HG02610 (cell line): ENCODE measurements at regions not wholly inside any gene's neighbourhood (a gene's known extent, or its start where the extent isn't known, plus 50 kb on each side); places are given as distances from the start of the nearest gene placed in this dataset.
"Not testable (repeated sequence)": the region's sequence is repeated elsewhere in the genome, so short reads cannot be mapped to it uniquely, and the experiment has no call there.

Experiments used
- ATAC-seq: cut with Tn5 transposase; IDR thresholded peaks from one replicate; pipeline ENCODE4 v1.9.1; 2021; ENCODE audit warnings: mild to moderate bottlenecking, moderate library complexity; ENCODE audit not compliant: unreplicated experiment

DNA sequence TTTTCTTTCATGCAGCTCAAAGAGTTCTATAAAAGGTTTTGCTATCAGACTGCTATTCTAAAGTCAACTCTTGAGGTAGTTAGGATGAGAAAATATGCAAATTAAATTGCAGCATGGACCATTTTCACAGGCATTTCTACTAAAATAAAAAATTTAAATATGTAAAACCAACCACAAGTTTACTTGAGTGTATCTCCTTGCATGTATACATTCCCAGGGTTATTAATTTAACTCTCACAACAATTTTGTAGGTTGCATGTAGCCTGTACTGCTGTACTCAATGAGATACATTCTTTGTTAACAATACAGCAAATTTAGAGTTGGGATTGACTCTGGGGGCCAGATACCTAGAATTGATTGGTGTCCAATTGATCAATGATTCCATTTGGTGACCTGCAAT is 265.8 kb downstream of the MED10 start:
- ATAC-seq = no peak

DNA sequence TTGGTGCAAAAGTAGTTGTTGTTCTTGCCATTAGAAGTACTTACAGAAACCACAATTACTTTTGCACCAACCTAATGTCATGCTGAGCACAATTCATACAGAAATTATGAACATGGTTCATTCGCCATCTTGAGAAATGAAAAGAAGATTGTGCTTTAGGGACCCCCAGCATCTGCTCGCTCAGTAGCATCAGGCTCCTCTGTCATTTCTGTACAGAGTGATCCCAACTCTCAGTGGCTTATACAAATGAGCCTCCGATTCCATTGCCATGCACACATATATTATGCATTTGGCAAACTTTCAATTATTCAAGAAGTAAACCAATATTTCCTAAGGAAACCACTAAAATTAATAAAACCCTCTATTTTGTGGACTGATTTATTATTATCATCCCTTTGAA is 266.2 kb downstream of the MED10 start:
- no peak for ATAC-seq

DNA sequence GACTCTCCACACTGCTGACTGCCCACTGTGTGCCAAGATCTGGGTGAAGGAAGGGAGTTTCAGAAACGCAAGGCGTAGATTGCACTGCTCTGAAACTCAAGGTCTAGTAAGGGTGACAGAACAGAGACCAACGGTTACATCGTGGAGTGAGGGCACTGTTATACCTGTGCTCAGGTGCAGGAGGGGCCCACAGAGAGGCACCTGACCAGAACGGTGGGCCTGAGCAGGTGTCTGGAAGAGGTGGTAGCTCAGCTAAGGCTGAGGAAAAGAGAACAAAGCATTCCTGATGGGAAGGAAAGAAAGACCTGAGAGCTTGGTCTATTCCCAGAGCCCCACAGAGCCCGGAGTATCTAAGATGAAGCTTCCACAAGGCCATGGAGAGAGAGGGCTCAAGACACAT is 267.2 kb downstream of the MED10 start:
- no peak for ATAC-seq

DNA sequence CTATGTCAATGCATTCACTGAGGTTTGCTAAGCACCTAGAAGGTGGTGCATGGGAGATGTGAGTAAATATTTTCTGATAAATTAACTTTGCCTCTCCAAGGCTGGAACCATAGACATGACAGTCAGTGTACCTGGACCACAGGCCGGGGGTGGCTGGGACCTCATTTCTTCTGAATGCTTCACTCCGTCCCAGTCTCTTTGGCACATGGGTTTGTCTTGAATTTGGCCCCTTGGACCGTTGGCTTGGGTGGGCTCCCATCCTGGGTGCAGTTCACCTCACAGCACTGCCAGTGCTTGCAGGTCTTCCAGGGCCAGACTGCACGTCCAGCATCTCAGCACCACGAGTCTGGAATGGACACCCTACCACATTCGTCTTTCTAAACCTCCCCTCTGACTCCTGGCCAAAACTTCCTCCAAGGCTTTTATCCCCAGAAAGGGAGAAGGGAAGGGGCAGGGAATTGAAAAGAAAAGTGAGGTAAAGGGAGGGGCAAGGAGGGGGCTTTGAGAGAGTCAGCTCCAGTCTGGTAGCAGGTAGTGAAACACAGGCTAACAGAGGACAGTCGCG is 267.8 kb downstream of the MED10 start:
- ATAC-seq = no peak

DNA sequence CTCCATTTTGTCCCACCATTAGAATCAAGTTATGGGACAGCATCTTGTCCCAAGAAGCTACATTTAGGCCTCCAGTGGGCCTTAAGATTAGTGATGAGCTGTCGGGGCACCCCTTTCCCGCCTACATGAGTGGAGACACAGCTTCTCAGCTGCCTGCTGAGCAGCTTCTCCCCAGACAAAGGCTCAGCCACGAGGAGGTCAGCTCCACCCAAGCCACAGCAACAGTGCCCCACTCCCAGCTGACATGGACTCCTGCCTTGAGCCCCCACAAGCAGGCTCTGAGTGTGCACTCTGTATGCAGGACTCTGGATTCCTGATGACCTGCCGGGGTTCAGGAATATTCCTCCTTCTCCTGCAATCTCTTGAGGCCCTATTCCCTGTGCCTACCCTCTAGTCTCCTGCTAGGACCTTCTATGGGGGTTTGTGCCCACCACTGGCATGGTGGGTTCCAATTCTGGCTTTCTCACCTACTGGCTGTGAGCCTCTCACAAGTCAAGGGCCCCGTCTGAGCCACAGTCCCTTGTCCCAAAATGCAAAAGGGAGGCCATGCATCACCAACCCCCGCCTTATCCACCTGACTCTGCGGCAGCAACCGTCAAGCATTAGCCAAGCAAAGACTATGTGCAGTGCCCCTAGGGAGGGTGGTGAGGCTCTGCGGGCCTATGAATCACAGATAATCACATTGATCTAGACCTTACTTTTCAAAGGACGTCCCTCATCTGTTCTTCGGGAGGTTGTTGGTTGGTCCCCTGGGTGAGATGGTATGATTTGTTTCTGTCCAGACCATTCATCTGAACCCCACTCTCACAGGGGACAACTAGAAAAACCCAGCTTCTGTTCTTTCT is 269.1 kb downstream of the MED10 start:
- no peak for ATAC-seq

DNA sequence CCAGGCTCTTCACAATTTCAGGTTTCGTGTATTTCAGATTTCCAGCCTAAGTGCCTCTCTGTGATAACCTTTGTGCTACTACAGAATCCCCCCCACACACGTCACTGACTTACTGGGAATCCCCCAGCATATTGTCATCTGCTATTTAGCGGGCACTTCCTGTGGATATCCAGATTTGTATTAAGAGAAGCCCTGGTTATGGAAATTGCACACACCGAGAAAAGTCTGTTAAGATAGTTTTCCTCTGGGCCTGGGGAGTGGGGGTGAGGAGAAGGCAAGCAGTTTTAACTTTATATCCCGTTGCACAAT is 269.9 kb downstream of the MED10 start:
- ATAC-seq = no peak

DNA sequence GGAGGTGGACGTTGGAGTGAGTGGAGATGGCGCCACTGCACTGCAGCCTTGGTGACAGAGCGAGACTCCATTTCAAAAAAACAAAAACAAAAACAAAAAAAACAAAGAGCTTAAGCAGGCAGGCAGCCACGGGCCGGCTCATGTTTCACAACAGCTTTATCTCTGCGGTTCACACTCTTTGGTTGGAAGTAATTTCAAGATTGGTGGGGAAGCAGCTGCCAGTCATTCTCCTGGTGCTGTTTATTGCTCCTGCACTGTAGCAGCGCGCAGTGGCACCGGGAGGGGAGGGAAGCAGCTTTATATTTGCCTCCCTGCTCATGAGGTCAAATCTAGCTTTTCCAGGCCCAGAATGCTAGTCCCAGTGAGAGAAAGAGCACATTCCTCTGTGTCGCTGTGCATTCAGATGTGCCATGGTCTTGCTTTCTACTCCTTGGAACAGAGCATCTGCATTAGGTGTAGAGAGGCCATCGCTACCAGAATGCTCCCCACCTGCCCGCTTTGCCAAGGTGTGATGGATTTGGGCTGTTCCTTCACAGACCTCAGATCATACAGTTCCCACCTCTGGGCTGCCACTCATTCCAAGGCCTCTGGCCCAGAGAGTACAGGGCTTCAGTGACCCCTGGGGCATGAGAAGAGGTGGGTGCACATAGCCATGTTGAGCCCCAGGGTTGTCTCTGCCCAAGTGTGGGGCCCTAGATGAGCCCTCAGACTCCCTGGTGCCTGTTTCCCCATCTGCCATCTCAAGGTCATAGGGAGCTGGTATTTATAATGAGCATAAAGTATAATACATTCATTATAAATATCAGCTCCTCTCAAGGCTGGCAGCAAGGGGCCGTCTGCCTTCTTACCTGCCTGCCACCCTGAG is 270.4 kb downstream of the MED10 start:
- no peak for ATAC-seq

DNA sequence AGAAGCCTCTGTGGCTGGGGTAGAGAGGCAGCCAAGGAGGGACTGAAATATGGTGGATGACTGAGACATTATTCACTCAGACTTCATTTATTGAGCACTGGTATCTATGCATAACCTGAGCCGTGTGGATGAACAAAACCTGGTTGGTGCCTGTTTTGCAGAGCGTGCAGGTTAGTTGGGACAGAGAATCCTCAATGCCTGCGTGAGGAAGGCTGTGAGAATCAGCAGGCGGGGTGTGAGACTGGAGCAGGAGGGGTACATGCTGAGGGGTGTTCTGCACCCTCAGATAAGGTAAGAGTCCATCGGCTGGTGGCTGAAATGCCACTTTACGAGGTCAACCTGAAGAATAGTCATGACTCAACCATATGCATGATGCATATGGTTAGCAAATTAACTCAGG is 271.6 kb downstream of the MED10 start:
- no peak for ATAC-seq

DNA sequence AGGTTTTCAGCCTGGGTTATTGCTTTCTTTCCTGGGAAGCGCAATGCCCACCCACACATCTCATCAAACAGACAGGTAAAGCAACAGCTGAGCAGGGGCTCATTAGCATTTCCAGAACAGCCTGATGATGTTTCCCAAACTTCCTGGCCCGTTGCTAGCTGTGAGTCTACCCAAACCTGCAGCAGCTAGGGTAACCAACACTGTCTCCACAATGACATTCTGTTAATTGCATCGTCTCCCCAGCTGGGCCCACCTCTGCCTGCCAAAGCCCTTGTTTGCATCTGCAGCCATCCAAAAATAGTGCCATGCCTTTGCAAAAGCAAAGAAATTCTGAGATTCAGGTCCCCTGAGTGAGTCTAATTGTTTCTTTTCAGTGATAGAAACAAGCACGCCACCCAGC is 273.0 kb downstream of the MED10 start:
- no peak for ATAC-seq

DNA sequence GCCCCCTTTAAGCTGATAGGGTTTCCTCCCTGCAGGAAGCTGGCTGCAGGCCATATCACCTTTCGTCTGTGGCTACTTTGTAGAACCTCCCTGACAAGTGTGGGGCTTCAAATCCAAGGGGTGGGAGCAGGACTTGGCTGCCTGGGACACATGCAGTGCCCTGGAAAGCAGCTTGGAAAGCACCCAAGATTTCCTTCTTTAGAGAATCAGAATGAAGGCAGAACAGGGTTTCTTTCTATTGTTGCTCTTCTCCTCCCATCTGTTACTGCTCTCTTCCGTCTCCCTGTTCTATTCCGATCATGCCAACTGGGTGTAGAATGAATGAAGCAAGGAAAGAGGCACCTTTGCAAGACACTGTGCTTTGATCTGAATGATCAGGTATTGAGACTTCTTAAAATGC is 282.2 kb downstream of the MED10 start:
- ATAC-seq = no peak

DNA sequence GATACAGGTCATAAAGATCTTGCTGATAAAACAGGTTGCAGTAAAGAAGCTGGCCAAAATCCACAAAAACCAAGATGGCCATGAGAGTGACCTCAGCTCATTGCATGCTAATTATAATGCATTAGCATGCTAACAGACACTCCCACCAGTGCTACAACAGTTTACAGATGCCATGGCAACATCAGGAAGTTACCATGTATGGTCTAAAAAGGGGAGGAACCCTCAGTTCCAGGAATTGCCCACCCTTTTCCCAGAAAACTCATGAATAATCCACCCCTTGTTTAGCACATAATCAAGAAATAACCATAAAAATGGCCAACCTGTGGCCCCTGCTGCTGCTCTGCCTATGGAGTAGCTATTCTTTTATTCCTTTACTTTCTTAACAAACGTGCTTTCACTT is 284.2 kb downstream of the MED10 start:
- not testable (repeated sequence) for ATAC-seq

DNA sequence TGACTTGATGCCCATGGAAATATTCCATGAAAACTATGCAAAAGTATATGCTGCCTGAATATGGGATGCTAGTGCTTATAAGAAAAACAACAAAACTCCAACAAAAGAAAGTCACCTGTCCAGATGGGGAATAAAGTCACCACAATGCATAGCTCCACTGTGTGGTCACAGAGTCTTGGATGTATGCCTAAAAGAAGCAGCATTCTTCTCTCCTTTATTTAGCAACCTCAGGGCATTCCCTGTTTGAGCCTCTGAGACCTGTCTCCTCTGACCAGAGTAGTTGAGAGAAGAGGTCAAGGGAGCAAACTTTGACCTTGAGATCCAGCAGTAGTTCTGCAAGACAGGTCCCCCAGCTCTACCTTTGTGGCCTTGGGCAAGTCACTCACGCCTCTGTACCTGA is 287.5 kb downstream of the MED10 start:
- no peak for ATAC-seq

DNA sequence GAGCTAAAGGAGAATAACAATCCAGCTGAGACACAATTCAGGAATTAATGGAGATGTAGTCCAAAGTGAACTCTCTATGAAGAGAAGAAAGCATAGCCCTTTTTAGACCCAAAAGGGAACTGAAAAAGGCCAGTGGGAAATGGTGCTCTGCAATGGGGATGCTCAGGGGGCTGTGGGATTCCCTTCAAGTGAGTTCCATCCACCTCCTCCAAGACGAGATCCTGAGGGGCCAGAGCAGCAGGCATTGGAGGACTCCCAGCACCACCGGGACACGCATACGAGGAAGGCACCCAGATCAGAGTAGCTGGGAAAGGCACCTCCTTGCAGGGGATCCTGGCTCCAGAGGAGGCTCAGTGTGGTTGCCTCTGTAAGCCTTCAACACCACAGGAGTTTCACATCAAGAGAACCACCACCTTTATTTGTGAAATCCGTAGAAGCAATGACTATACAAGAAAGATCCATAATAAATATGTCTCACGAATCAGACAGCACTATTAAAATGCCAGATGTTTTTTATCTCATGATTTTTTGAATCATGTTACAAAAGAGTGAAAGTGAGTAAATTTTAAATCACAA is 288.2 kb downstream of the MED10 start:
- no peak for ATAC-seq

DNA sequence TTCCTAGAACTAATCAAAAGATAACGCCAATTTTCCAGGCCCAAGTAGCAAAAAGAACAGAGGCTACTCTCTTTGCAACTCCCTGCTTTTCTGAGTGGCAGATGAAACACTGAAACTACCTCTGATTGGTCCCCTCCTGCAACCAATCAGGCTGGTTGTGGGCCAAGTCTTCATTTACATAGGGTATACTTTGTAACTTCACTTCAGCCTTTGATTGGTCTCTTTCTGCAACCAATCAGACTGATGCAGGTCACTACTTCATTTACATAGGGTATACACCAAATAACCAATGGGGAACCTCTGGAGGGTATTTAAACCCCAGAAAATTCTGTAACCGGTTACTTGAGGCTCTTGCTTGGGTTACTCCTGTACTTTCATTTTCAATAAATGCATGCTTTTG is 289.6 kb downstream of the MED10 start:
- no peak for ATAC-seq

DNA sequence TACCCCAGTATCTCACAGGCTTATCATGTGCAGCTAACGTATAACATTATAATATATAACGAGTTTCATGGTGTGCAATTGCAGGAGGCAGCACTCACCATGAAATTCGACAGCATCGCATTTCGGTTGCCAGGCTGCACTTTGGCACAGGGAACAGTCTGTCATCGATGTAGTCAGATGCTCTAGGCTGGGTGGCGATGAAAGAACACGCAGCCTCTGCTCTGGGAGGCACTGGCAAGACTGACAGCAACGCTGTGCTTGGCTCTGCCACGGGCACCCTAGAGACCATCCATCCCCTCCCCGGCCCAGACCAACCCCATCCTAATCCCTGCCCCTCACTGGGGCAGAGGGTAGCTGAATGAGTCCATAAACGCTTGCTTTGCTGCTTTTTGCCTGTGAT is 290.8 kb downstream of the MED10 start:
- ATAC-seq = no peak

DNA sequence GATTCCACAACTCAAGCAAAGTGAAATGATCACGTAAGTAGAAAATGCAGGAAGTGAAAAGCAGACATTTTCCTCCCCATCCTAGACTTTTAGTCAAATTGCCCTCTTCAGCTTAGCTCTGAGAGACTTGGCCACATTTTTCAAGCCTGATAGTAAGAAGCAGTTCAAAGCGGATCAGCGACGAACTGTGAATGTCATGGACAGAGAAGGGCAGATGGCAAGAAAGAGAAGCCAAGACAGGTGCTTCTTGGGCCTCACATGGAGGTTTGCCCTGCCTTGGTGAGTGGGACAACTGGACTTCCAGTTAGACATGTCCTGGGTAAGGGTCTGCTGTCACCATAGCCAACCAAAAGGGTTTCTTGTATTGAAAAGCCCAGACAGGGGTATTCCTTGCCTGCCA is 291.5 kb downstream of the MED10 start:
- ATAC-seq = no peak

DNA sequence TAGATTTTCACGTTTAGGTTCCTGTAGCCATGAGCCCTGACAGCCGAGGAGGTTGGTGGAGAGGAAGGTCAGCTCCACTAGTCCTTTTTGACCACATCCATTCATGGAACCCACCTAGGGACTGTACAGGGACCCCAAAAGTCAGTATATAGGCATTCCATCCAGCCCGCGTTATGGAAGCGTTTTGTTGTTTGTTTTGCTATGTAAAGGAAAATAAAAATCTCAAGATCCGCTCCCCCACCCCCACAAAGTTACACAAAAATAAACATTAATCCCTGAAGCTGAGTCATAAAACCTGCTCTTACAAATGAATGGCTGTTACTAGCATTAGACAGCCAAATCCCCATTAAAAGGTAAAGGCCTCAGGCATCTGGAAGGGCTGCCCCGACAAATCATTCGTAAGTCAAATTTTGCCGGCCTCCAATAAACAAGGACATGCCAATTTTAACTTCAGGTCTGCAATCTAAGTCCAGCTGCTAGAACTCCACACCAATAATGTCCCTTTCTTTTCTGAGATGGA is 292.9 kb downstream of the MED10 start:
- ATAC-seq = no peak

DNA sequence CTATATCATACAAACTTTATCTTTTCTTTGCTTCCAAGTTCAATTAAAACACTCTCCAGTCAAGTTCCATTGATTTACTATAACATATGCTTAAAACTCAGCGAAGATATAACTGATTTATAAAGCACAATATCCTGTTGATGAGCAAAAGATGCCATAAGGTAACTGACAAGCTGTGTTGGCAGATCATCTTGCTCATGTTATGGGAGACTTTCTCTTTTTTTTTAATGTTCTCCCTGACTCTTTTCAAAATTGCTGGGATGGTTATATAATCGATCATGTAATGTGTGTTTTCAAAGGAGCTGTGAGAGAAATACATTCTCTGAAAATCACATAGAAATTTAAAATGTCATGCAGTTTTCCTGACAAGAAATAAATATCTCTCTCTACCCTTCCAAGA is 293.5 kb downstream of the MED10 start:
- no peak for ATAC-seq

DNA sequence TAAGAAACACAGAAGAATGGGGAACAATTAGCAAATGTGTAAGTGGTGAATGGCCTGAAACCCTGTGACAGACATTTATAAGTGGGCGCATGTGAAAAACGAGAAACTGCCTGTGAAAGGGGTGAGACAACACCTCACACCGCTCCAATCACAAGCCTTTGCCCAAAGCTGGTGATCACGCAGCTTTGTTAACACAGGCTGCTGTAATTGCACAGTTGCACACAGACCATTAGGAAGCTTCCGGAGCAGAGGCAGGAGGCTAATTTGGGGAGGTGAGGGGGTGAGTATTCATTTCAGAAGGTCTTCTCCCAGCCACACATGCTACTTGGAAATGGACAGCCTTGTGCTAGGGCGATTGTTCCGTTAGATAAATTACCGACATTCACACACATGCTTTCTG is 294.0 kb downstream of the MED10 start:
- no peak for ATAC-seq

DNA sequence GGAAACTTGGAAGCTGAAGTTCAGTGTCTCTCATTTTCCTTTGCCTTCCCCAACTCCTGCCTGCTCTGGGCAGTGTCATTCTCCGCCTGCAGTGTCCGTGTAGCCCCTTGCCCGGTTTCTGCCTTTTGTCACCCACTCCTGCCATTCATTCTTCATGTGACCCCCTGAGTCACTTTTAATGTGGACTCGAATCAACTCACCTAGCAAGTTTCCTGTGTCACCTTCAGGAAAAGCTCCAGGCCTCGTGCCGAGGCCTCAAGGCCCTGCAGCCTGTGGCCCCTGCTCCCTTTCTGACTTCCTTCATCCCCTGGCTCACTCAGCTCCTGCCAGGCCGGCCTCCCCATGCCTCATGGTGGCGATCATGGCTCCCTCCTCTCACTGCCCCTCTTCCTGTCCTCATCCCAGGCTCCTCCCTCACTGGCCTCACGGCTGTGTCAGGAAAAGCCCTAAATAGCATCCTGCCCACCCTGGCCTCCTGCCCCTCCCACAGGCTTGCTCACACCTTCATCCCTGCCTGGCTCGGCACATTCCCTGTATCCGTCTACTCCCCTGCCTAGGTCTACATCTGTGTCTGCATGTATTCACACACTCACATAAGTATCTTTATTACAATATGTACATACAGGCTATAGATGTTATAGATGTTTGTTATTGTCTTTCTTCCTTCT is 294.9 kb downstream of the MED10 start:
- ATAC-seq = no peak

DNA sequence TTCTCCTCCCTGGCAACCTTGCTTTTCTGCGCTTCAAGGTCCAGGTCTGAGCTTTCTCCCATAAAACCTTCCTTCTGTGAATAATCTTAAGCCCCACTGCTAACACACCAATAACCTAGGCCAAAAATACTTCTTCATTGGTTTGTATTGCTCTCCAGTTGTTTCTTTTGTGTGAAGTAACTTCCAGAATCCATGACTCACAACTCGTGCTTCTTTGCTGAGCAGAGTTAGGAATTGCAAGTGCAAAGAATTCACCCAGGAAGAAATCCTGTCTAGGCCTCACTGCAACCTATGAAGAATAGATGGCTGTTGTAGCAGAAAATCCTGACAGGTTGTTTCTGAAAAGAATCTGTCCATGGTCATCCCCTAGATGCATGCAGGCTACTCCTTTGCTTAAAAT is 295.7 kb downstream of the MED10 start:
- no peak for ATAC-seq
